ENCODE measurements at regions not wholly inside any gene's neighbourhood (a gene's known extent, or its start where the extent isn't known, plus 50 kb on each side); places are given as distances from the start of the nearest gene placed in this dataset.
A peak's percentile ranks its signal among the peaks of the same experiment; 100 is the strongest.
"Not testable (repeated sequence)": the region's sequence is repeated elsewhere in the genome, so short reads cannot be mapped to it uniquely, and the experiment has no call there.

DNA sequence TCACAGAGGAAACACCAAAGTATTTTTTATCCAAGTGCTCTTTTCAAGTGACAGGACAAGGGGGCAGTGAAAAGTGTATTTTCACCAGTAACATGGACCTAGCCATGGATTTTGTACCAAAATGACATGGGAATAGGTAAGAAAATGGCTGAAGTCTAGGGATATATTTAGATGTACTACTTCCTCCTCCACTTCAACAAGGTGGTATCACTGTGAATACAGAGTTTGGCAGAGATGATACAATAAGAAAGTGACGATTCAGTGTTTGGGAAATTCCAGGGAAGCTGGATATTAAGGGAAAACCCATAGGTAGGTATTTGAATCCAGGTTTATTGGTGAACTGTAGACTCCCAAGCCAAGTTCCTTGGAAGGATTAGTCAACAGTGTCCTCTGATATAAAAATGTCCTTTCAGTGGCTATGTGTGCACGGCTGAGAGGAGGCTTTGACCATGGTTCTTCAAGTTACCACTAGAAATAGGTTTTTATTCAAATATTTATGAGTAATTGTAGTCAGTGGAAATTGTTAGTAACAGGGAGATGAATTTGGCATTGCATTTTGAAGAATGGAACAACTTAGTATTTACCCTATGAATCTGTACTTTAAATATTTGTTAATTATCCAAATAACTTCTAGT lies 356.0 kb upstream of the CITED2 start:
- H3K36me3 ChIP-seq (replicated peaks) = no peaks in the 10 kb centered on the region
- in situ Hi-C loops (cut with MboI; ENCODE audit: low sequenced_read_pairs) = no loop called here
- H3K27me3 ChIP-seq (ENCODE audit: low read depth) = no peaks in the 10 kb centered on the region
- peaks cover 23% of the 10 kb centered on the region for H3K4me1 ChIP-seq
- H3K9me3 ChIP-seq = no peaks in the 10 kb centered on the region
- no peak overlapping the region for H3K4me3 ChIP-seq
- no peak for DNase-seq (ENCODE audit: low spot score in 2 of 2)

DNA sequence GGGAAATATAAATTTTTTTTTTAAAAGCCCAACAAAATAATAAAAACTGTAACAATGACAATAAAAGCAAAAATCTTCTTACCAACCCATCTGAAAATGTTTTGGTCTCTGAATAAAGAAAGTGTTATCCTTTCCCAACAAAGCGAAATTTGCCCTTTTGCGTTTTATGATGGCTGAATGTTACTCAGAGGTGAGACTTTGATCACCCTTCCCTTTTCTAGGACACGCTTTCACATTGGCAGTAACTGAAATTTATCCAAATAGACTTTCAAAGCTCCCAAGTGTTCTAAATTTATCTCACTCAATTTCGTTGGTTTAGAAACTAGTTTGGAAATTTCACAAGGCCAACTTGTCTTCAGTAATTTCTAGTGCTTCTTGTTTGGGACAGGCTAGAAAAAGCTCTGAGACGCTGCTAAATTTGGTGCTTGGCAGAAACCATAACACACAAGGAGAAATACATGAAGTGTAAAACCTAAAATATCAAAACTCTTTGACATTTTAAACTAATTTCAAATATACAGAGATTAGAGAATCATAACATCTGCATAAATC lies 354.5 kb upstream of the CITED2 start:
- Histone ChIP-seq H3K9me3 (no peaks in the 10 kb centered on the region), H3K4me3 (no peak overlapping the region), H3K27me3 (ENCODE audit: low read depth) (no peaks in the 10 kb centered on the region), H3K36me3 (replicated peaks) (no peaks in the 10 kb centered on the region), H3K4me1 (peaks cover 23% of the 10 kb centered on the region)
- in situ Hi-C loops (cut with MboI; ENCODE audit: low sequenced_read_pairs) = no loop called here
- no peak for DNase-seq (ENCODE audit: low spot score in 2 of 2)

DNA sequence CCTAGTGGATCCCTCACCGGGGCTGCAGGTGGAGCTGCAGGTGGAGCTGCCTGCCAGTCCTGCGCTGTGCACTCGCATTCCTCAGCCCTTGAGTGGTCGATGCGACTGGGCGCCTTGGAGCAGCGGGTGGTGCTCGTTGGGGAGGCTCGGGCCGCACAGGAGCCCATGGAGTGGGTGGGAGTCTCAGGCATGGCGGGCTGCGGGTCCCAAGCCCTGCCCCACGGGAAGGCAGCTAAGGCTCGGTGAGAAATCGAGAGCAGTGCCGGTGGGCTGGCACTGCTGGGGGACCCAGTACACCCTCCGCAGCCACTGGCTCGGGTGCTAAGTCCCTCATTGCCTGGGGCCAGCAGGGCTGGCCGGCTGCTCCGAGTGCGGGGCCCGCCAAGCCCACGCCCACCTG lies 351.8 kb upstream of the CITED2 start:
- H3K27me3 ChIP-seq (ENCODE audit: low read depth); H3K36me3 ChIP-seq (replicated peaks); DNase-seq (ENCODE audit: low spot score in 2 of 2); H3K4me3 ChIP-seq; H3K9me3 ChIP-seq; in situ Hi-C loops (cut with MboI; ENCODE audit: low sequenced_read_pairs): not testable (repeated sequence)
- peaks cover 29% of the 10 kb centered on the region for H3K4me1 ChIP-seq

DNA sequence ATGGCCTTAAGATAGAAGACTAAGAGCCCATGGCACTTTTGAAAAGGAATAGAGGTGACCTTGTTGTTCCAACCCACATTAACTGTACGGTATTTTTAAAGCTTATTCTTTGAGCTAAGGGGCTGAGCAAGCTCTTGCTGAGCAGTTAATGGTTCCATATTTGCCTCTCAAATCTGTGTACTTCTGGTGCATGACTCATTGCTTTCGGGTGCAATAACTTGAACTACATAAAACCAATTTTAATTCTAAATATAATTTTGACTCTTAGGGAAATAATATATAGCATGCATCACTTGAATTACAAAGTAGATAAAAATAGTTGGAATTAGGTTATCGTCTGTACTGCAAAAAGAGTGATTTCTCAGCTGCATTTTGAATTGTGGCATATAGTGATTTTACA lies 348.1 kb upstream of the CITED2 start:
- in situ Hi-C loops (cut with MboI; ENCODE audit: low sequenced_read_pairs) = no loop called here
- no peaks in the 10 kb centered on the region for H3K36me3 ChIP-seq (replicated peaks)
- H3K9me3 ChIP-seq = no peaks in the 10 kb centered on the region
- H3K4me3 ChIP-seq = no peak overlapping the region
- peaks cover 6% of the 10 kb centered on the region for H3K4me1 ChIP-seq
- H3K27me3 ChIP-seq (ENCODE audit: low read depth) = no peaks in the 10 kb centered on the region
- no peak for DNase-seq (ENCODE audit: low spot score in 2 of 2)

DNA sequence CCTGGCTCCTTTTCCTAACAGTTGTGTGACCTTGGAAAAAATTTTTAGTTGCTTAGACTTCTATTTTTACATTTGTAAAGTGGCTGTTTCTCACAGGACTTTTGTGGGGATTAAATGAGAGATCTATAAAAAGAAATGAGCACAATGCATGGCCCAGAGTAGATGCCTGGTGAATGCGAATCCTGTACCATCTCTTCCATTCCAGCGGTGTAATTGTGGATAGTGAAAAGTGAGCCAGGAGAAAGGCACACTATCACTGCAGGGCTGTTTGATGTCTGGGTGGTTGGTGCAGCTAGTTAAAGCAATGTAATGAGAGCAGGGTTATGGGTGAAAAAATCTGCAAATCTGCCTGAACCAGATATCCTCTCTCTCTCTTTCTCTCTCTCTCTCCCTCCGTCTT lies 347.5 kb upstream of the CITED2 start:
- Histone ChIP-seq H3K27me3 (ENCODE audit: low read depth) (no peaks in the 10 kb centered on the region), H3K9me3 (no peaks in the 10 kb centered on the region), H3K36me3 (replicated peaks) (no peaks in the 10 kb centered on the region), H3K4me3 (no peak overlapping the region), H3K4me1 (peaks cover 6% of the 10 kb centered on the region)
- in situ Hi-C loops (cut with MboI; ENCODE audit: low sequenced_read_pairs) = no loop called here
- peak in 1 of 2 experiments; percentile 22 for DNase-seq (ENCODE audit: low spot score in 2 of 2)

DNA sequence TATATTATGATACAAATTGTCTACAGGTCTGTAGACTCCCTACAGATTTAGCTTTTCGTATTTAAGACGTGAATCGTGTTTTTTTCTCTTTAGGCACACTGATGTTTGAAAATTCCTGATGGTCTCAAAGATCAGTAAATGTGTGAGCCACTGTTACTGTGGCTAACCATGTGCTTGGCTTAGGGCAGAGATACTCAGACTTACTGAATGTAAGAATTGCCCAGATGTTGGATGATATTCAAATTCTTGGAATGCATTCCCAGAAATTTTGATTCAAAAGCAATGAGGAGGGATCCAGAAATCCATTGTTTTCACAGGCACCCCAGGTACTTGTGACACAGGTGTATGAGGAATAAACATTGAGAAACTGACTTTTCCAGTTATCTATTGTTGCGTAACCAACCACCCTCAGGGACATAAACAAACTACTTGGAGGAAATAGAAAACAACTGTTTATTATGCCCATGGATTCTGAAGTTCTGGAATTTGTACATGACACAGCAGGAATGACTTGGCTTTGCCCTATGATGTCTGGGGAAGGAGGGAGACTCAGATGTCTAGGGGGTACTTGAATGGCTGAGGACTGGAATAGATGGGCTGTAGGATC lies 339.6 kb upstream of the CITED2 start:
- no peaks in the 10 kb centered on the region for H3K9me3 ChIP-seq
- no peaks in the 10 kb centered on the region for H3K36me3 ChIP-seq (replicated peaks)
- no peak for DNase-seq (ENCODE audit: low spot score in 2 of 2)
- H3K27me3 ChIP-seq (ENCODE audit: low read depth) = no peaks in the 10 kb centered on the region
- in situ Hi-C loops (cut with MboI; ENCODE audit: low sequenced_read_pairs) = no loop called here
- H3K4me1 ChIP-seq = no peaks in the 10 kb centered on the region
- H3K4me3 ChIP-seq = no peak overlapping the region

DNA sequence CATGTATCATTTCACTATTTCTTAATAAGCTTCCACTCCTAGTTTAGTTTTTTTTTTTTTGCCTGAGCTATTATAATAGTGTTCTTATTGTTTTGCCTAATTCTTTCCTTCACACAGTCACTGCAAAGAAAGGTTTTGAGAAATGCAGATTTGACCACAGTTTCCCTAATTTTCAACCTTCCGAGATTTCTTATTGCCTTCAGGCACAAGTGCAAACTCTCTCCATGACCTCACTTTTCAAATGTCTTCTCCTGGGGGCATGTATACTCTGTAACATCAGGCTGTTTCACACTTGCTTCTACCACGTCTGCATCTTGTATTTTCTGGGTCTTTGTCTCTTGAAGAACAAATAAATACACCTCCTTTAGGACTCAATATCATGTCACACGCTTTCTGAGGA lies 339.0 kb upstream of the CITED2 start:
- Histone ChIP-seq H3K4me3 (no peak overlapping the region), H3K36me3 (replicated peaks) (no peaks in the 10 kb centered on the region), H3K27me3 (ENCODE audit: low read depth) (no peaks in the 10 kb centered on the region), H3K4me1 (no peaks in the 10 kb centered on the region), H3K9me3 (no peaks in the 10 kb centered on the region)
- in situ Hi-C loops (cut with MboI; ENCODE audit: low sequenced_read_pairs) = no loop called here
- DNase-seq (ENCODE audit: low spot score in 2 of 2) = no peak

DNA sequence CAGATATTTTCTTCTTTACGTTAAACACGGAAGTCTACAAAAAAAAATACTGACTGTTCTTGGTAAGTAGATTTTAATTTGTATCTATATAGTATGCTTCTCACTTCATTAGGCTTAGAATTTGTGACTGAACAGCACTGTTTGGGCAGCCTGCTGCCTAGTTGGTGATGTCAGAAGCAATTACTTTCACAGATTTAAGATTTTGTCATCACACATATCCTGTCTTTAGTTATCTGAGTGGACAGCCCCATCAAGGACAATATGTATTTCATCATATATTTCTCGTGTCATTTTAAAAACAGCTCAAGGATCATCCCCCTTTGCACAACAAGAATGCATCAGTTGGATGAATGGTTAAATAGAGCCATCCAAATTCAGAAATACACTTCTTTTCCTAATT lies 338.4 kb upstream of the CITED2 start:
- Histone ChIP-seq H3K9me3 (no peaks in the 10 kb centered on the region), H3K36me3 (replicated peaks) (no peaks in the 10 kb centered on the region), H3K4me1 (no peaks in the 10 kb centered on the region), H3K27me3 (ENCODE audit: low read depth) (no peaks in the 10 kb centered on the region), H3K4me3 (no peak overlapping the region)
- DNase-seq (ENCODE audit: low spot score in 2 of 2) = no peak
- in situ Hi-C loops (cut with MboI; ENCODE audit: low sequenced_read_pairs) = no loop called here

DNA sequence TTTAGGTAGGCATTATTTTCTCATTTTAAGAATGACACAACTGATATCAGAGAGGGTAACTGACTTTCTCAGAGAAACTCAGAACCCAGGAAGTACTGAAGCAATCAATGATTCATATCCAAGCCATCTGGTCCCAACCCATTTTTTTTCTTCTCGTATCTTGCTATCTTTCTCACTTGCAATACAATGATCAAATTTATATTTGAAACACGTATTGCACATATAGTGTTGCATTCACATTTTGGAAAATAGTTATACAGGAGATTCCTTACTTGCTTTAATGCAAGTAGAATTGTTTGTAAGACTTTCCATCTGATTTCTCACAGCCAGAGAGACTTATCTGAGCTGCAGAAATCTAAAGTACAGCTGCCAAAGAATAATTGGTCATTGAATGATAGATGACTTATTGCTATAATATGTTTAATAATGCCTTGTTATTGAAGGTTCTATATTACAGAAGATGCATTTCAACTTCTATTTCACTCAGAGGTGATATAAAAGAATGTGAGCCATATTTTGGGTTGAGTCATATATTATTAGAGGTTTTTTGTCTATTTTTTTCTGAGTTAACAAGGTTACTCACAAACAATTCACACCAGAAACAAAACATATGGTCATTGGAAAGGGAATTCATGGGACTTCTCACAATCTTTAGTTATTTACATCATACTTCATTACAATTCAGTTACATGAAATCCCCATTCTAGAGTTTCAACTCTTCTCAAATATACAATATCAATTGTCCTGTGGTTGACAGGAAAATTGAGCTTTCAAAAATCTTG lies 337.5 kb upstream of the CITED2 start:
- no peak for DNase-seq (ENCODE audit: low spot score in 2 of 2)

DNA sequence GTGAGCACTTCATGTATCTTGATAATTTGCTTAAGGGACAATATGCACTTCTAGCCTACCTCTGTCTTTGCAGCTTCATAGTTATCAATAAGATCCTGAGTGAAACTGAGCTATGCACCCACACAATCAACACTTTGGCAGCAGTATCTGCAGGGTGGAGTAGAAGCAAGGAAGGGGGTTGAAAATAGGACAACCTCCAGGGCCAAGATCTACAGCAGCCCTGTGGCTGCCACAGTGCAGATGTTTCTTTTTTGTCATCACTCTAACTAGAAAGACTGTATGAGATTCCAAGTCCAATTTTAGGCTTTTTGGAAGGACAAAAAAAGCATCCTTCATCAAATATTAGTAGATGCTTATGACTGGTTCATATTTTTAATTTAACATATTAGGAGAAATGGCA lies 336.1 kb upstream of the CITED2 start:
- Histone ChIP-seq H3K36me3 (replicated peaks) (no peaks in the 10 kb centered on the region), H3K27me3 (ENCODE audit: low read depth) (no peaks in the 10 kb centered on the region), H3K9me3 (no peaks in the 10 kb centered on the region), H3K4me1 (no peaks in the 10 kb centered on the region), H3K4me3 (no peak overlapping the region)
- DNase-seq (ENCODE audit: low spot score in 2 of 2) = no peak
- in situ Hi-C loops (cut with MboI; ENCODE audit: low sequenced_read_pairs) = no loop called here

More for the DNA sequence above, 337.5 kb upstream of the CITED2 start:
- Histone ChIP-seq H3K36me3 (replicated peaks) (no peaks in the 10 kb centered on the region), H3K4me1 (no peaks in the 10 kb centered on the region), H3K27me3 (ENCODE audit: low read depth) (no peaks in the 10 kb centered on the region), H3K9me3 (no peaks in the 10 kb centered on the region), H3K4me3 (no peak overlapping the region)
- in situ Hi-C loops (cut with MboI; ENCODE audit: low sequenced_read_pairs) = no loop called here

DNA sequence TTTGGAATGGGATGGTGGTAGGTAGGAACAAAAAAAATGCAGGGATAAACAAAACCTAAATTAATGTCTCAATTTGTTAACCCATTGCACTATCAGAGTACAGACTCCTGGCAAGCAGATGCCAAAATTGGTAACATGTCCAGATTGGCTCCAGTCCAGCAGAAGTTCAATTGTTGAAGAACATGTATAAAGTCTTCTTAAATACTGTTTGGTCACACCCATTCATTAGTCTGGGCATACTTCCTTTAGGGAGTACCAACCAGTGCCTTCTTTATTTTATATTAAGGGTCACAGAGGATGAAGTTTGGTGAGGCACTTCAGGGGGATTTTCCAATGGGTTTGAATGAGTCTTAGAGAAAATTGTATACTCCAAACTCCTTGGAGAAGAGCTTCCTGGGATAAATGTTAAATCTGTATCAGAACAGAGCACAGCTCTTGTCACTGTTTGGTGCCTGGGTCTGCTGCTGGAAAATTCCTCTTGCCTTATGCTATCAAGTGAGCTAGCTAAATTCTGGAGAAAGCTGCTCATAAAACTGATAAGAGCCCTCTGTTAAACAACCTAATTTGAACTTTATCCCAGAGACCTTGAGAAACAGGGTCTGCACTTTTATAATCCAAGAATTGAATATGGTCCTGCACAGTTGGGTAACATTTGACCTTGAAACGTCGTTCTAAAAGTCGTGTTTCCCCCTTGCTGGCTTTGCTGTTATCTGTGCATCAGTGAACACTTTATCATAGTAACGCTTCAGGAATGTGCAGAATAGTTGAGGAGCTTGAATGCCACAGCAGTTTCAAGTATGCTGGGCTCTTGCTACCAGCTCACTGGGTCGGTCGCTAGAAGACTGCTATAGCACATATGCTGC lies 334.1 kb upstream of the CITED2 start:
- DNase-seq (ENCODE audit: low spot score in 2 of 2) = no peak
- in situ Hi-C loops (cut with MboI; ENCODE audit: low sequenced_read_pairs) = no loop called here
- Histone ChIP-seq H3K4me1 (no peaks in the 10 kb centered on the region), H3K36me3 (replicated peaks) (no peaks in the 10 kb centered on the region), H3K27me3 (ENCODE audit: low read depth) (no peaks in the 10 kb centered on the region), H3K4me3 (no peak overlapping the region), H3K9me3 (no peaks in the 10 kb centered on the region)

DNA sequence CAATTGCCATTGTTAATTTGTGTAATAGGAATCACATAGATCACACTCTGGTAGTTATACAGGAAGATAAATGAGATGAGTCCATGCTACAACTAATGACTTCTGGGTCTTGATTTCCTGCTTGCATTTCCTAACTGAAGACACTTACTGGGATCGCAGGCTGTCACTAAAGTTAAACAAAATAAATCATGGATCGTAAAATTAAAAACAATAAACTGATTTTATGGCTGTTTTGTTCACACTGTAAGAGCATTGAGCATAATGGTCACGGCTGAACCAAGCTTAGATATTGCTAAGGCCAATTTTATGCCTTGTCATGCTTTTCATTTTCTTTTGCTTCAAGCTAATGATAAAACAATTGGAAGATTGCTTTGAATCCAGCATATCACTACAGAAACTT lies 332.5 kb upstream of the CITED2 start:
- H3K9me3 ChIP-seq = no peaks in the 10 kb centered on the region
- H3K4me3 ChIP-seq = no peak overlapping the region
- no peak for DNase-seq (ENCODE audit: low spot score in 2 of 2)
- no peaks in the 10 kb centered on the region for H3K4me1 ChIP-seq
- in situ Hi-C loops (cut with MboI; ENCODE audit: low sequenced_read_pairs) = no loop called here
- H3K36me3 ChIP-seq (replicated peaks) = no peaks in the 10 kb centered on the region
- H3K27me3 ChIP-seq (ENCODE audit: low read depth) = no peaks in the 10 kb centered on the region

DNA sequence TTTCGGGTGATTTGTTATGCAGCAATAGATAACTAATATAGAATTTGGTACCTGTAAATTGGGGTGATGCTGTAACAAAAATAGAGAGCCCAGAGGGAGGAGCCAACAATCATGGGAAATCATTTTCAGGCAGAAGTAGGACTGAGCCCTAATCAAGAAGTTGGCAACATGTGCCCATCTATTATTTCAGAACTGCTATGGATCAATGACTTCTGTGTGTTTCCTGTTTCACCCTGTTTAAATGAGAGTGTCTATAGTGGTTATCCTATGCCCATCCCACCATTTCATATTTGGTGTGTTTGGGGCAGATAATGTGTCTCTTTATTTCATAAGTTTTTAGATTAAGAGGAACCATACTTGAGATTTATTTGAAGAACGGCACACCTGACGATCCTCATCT lies 330.8 kb upstream of the CITED2 start:
- in situ Hi-C loops (cut with MboI; ENCODE audit: low sequenced_read_pairs) = no loop called here

More for the DNA sequence above, 330.8 kb upstream of the CITED2 start:
- H3K27me3 ChIP-seq (ENCODE audit: low read depth) = no peaks in the 10 kb centered on the region
- no peak overlapping the region for H3K4me3 ChIP-seq
- H3K9me3 ChIP-seq = no peaks in the 10 kb centered on the region
- H3K36me3 ChIP-seq (replicated peaks) = no peaks in the 10 kb centered on the region
- H3K4me1 ChIP-seq = no peaks in the 10 kb centered on the region
- no peak for DNase-seq (ENCODE audit: low spot score in 2 of 2)
